H9 (cell line): ENCODE measurements at regions not wholly inside any gene's neighbourhood (a gene's known extent, or its start where the extent isn't known, plus 50 kb on each side); places are given as distances from the start of the nearest gene placed in this dataset.

Experiments used
- DNase-seq: peaks from one replicate; pipeline ENCODE4 v3.0.0-alpha.2; 2017
- H2AFZ ChIP-seq: one replicate; pipeline ENCODE4 v1.6.1; 2013; ENCODE audit warnings: mild to moderate bottlenecking, low read length, control low read depth, moderate library complexity
- H2AK5ac ChIP-seq: 2 replicates; pipeline ENCODE4 v1.6.1; 2013; ENCODE audit warnings: low read length, control low read depth, mixed read lengths; ENCODE audit not compliant: insufficient read length
- H2BK120ac ChIP-seq: one replicate; pipeline ENCODE4 v1.6.1; 2013; ENCODE audit warnings: low read depth, mild to moderate bottlenecking, low read length, control low read depth, inconsistent platforms; ENCODE audit not compliant: poor library complexity, severe bottlenecking
- H2BK12ac ChIP-seq: 2 replicates; pipeline ENCODE4 v1.6.1; 2013; ENCODE audit warnings: low read length, control low read depth, mixed read lengths, low read depth; ENCODE audit not compliant: insufficient read length
- H2BK15ac ChIP-seq: 2 replicates; pipeline ENCODE4 v1.6.1; 2013; ENCODE audit warnings: low read depth, low read length, control low read depth
- H2BK20ac ChIP-seq: one replicate; pipeline ENCODE4 v1.6.1; 2013; ENCODE audit warnings: low read depth, mild to moderate bottlenecking, low read length, control low read depth, inconsistent platforms; ENCODE audit not compliant: poor library complexity, severe bottlenecking
- H2BK5ac ChIP-seq: 2 replicates; pipeline ENCODE4 v1.6.1; 2013; ENCODE audit warnings: low read length, control low read depth, mixed read lengths; ENCODE audit not compliant: insufficient read length
- H3K14ac ChIP-seq: 2 replicates; pipeline ENCODE4 v1.6.1; 2013; ENCODE audit warnings: low read length, control low read depth; ENCODE audit not compliant: insufficient read depth
- H3K18ac ChIP-seq: 2 replicates; pipeline ENCODE4 v1.6.1; 2013; ENCODE audit warnings: low read depth, mild to moderate bottlenecking, mixed read lengths, low read length, control low read depth; ENCODE audit not compliant: insufficient read length
- H3K23ac ChIP-seq: 2 replicates; pipeline ENCODE4 v1.6.1; 2013; ENCODE audit warnings: low read length, control low read depth, mixed read lengths, low read depth; ENCODE audit not compliant: insufficient read length
- H3K23me2 ChIP-seq: 2 replicates; pipeline ENCODE4 v1.6.1; 2013; ENCODE audit warnings: low read depth, mild to moderate bottlenecking, mixed read lengths, low read length, control low read depth; ENCODE audit not compliant: insufficient read length, poor library complexity, severe bottlenecking
- H3K27ac ChIP-seq: 2 replicates; pipeline ENCODE4 v1.5.1; 2013; ENCODE audit warnings: low read length, control low read depth, mixed read lengths, low read depth; ENCODE audit not compliant: insufficient read length
- H3K27me3 ChIP-seq: 2 replicates; pipeline ENCODE4 v1.6.1; 2013; ENCODE audit warnings: low read length, control low read depth, inconsistent platforms; ENCODE audit not compliant: insufficient read depth
- H3K4ac ChIP-seq: 2 replicates; pipeline ENCODE4 v1.6.1; 2013; ENCODE audit warnings: low read depth, mild to moderate bottlenecking, control low read depth, inconsistent platforms, low read length, moderate library complexity
- H3K4me1 ChIP-seq: 2 replicates; pipeline ENCODE4 v1.6.1; 2013; ENCODE audit warnings: low read length, control low read depth, inconsistent platforms; ENCODE audit not compliant: insufficient read depth
- H3K4me2 ChIP-seq: 2 replicates; pipeline ENCODE4 v1.6.1; 2013; ENCODE audit warnings: low read length, control low read depth, mixed read lengths; ENCODE audit not compliant: insufficient read length, insufficient read depth
- H3K56ac ChIP-seq: 2 replicates; pipeline ENCODE4 v1.6.1; 2013; ENCODE audit warnings: low read depth, mild to moderate bottlenecking, mixed read lengths, low read length, control low read depth; ENCODE audit not compliant: insufficient read length
- H3K79me1 ChIP-seq: 2 replicates; pipeline ENCODE4 v1.6.1; 2013; ENCODE audit warnings: low read depth, mild to moderate bottlenecking, moderate library complexity, low read length, control low read depth, inconsistent platforms; ENCODE audit not compliant: insufficient read depth, poor library complexity, severe bottlenecking
- H3K79me2 ChIP-seq: 2 replicates; pipeline ENCODE4 v1.6.1; 2013; ENCODE audit warnings: low read length, control low read depth, inconsistent platforms; ENCODE audit not compliant: insufficient read depth
- H3K9ac ChIP-seq: 2 replicates; pipeline ENCODE4 v1.6.1; 2013; ENCODE audit warnings: low read length, control low read depth, mixed read lengths; ENCODE audit not compliant: insufficient read length; ENCODE audit errors: extremely low read depth
- H3K9me3 ChIP-seq: one replicate; pipeline ENCODE4 v1.6.1; 2013; ENCODE audit warnings: low read depth, low read length, inconsistent platforms; ENCODE audit not compliant: control insufficient read depth
- H3T11ph ChIP-seq: one replicate; pipeline ENCODE4 v1.6.1; 2013; ENCODE audit warnings: mild to moderate bottlenecking, low read length, control low read depth, inconsistent platforms
- H4K20me1 ChIP-seq: one replicate; pipeline ENCODE4 v1.6.1; 2013; ENCODE audit not compliant: control insufficient read depth, insufficient read length, insufficient read depth
- H4K5ac ChIP-seq: 2 replicates; pipeline ENCODE4 v1.6.1; 2013; ENCODE audit warnings: low read depth, mild to moderate bottlenecking, mixed read lengths, low read length, control low read depth; ENCODE audit not compliant: insufficient read length
- H4K8ac ChIP-seq: replicated peaks from 2 replicates; pipeline ENCODE4 v1.6.1; 2013; ENCODE audit warnings: low read length, control low read depth, mixed read lengths, low read depth; ENCODE audit not compliant: insufficient read length
- H4K91ac ChIP-seq: 2 replicates; pipeline ENCODE4 v1.6.1; 2013; ENCODE audit warnings: low read depth, mild to moderate bottlenecking, moderate library complexity, mixed read lengths, low read length, control low read depth; ENCODE audit not compliant: insufficient read length
- H3K27ac Mint-ChIP-seq, 3 experiments: 2 replicates in 2 of 3; 3 replicates in 1 of 3; pipeline ENCODE4 v1.8.0; 2020 to 2021; ENCODE audit warnings: mixed read lengths in 3 of 3, mild to moderate bottlenecking in 1 of 3, moderate library complexity in 1 of 3
- H3K27me3 Mint-ChIP-seq: 2 replicates; pipeline ENCODE4 v1.8.0; 2021; ENCODE audit warnings: low read depth, mild to moderate bottlenecking, moderate library complexity, mixed read lengths
- H3K36me3 Mint-ChIP-seq, 3 experiments: 2 replicates in 2 of 3; 3 replicates in 1 of 3; pipeline ENCODE4 v1.8.0; 2020 to 2021; ENCODE audit warnings: low read depth in 3 of 3, mixed read lengths in 3 of 3; ENCODE audit not compliant: insufficient read depth in 1 of 3
- H3K4me1 Mint-ChIP-seq, 2 experiments: 2 replicates each; pipeline ENCODE4 v1.8.0; 2020; ENCODE audit warnings: mixed read lengths in 2 of 2
- H3K4me3 Mint-ChIP-seq, 2 experiments: 2 replicates in 1 of 2; 3 replicates in 1 of 2; pipeline ENCODE4 v1.8.0; 2020 to 2021; ENCODE audit warnings: mild to moderate bottlenecking in 2 of 2, mixed read lengths in 2 of 2, moderate library complexity in 1 of 2
- H3K9me3 Mint-ChIP-seq, 2 experiments: 2 replicates in 1 of 2; 3 replicates in 1 of 2; pipeline ENCODE4 v1.8.0; 2020; ENCODE audit warnings: mild to moderate bottlenecking in 2 of 2, mixed read lengths in 2 of 2, moderate library complexity in 1 of 2
- WGBS: extraction: QIAGEN DNeasy Blood & Tissue Kit; methylation state at CpG from one replicate; pipeline ENCODE4 v1.1.7; 2013; ENCODE audit warnings: missing lambda C conversion rate, low lambda C conversion rate, mixed read lengths; ENCODE audit not compliant: insufficient read length; ENCODE audit errors: extremely low coverage; 5-methylcytosine and 5-hydroxymethylcytosine counted together
- TF ChIP-seq, protein P1 (sequence below): fragments of 200-600 bp; sonication (generic); conservative IDR thresholded peaks from 3 replicates; pipeline ENCODE4 v1.8.0; 2021; ENCODE audit warnings: antibody characterized with exemption, mild to moderate bottlenecking

DNA sequence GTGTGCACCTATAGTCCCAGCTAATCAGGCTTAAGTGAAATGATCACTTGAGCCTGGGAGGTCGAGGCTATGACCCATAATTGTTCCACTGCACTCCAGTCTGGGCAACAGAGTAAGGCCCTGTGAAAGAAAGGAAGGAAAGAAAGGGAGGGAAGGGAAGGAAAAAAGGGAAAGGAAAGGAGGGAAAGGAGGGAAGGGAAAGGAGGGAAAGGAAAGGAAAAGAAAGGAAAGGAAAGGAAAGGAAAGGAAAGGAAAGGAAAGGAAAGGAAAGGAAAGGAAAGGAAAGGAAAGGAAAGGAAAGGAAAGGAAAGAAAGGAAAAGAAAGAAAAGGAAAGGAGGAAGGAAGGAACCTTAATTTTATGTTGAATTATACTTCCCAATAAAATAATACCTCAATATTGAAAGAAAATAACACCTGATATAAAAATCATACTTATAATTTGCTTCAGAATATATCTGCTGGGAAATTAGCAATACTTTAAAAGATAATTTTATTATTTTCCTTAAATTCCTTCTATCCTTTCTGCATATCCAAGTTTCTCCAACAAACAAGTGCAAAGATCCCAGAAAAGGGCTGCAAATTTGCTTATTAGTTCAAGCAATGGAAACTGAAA, 177.3 kb downstream of the KLF12 start:
- Histone ChIP-seq H4K5ac (no peak overlapping the region), H3K18ac (no peak overlapping the region), H3K9me3 (no peaks in the 10 kb centered on the region), H2AK5ac (no peak overlapping the region), H2BK12ac (no peak overlapping the region), H4K8ac (no peak overlapping the region), H3K27me3 (no peaks in the 10 kb centered on the region), H3K4me2 (no peak overlapping the region), H3K56ac (no peak overlapping the region), H3K4ac (no peak overlapping the region), H3K79me1 (no peaks in the 10 kb centered on the region), H3T11ph (no peak overlapping the region), H4K91ac (no peak overlapping the region), H3K14ac (no peak overlapping the region), H3K23me2 (no peaks in the 10 kb centered on the region), H2BK20ac (no peak overlapping the region), H4K20me1 (no peaks in the 10 kb centered on the region), H2BK120ac (no peak overlapping the region), H2AFZ (no peak overlapping the region), H3K27ac (no peak overlapping the region), H3K9ac (no peak overlapping the region), H3K4me1 (no peaks in the 10 kb centered on the region), H2BK15ac (no peak overlapping the region), H3K79me2 (no peaks in the 10 kb centered on the region), H3K23ac (no peak overlapping the region), H2BK5ac (no peak overlapping the region)
- Mint-ChIP-seq H3K27ac (0 out of 7 replicates have a peak overlapping the region, but pooled peaks of 1 of the 3 experiments have one; percentile 68), H3K36me3 (peaks cover 0 to 7% (median 0%) of the 10 kb centered on the region in 3 experiments; a peak in 3 of 7 replicates), H3K9me3 (peaks cover 0 to 3% of the 10 kb centered on the region in 2 experiments; a peak in 1 of 5 replicates), H3K4me3 (no peak overlapping the region), H3K27me3 (no peaks in the 10 kb centered on the region), H3K4me1 (0 out of 4 replicates have a peak, but pooled peaks cover 0 to 2% of the 10 kb centered on the region in 2 experiments)
- no peak for DNase-seq
- no CpG with 5 or more reads among the region's 1 CpG for WGBS
- TF ChIP-seq, protein P1, sequence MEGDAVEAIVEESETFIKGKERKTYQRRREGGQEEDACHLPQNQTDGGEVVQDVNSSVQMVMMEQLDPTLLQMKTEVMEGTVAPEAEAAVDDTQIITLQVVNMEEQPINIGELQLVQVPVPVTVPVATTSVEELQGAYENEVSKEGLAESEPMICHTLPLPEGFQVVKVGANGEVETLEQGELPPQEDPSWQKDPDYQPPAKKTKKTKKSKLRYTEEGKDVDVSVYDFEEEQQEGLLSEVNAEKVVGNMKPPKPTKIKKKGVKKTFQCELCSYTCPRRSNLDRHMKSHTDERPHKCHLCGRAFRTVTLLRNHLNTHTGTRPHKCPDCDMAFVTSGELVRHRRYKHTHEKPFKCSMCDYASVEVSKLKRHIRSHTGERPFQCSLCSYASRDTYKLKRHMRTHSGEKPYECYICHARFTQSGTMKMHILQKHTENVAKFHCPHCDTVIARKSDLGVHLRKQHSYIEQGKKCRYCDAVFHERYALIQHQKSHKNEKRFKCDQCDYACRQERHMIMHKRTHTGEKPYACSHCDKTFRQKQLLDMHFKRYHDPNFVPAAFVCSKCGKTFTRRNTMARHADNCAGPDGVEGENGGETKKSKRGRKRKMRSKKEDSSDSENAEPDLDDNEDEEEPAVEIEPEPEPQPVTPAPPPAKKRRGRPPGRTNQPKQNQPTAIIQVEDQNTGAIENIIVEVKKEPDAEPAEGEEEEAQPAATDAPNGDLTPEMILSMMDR: no peak
